ENCODE measurements at regions not wholly inside any gene's neighbourhood (a gene's known extent, or its start where the extent isn't known, plus 50 kb on each side); places are given as distances from the start of the nearest gene placed in this dataset.

GRCh38 chr11:122362381-122362780, 246.4 kb upstream of the BLID start:
- ATAC-seq (ENCODE audit: low read depth) (no peak), DNase-seq (no peak)
- H3K4me1 ChIP-seq (ENCODE audit: control insufficient read depth, insufficient read depth, low read length), result peaks cover 3% of the 10 kb centered on the region; the same call in 1 of the 2 replicates
- no TSS peak for BruUV-seq (replicated peaks)
- ChIA-PET CTCF (no interaction called here), POLR2A (ENCODE audit: unreplicated experiment) (no interaction called here)
- H3K36me3 ChIP-seq (ENCODE audit: control insufficient read depth, insufficient read depth, low read length), result peaks cover 9% of the 10 kb centered on the region
- H3K9me3 ChIP-seq (ENCODE audit: control insufficient read depth, insufficient read depth, low read length), result no peaks in the 10 kb centered on the region
- H2BK5ac ChIP-seq (ENCODE audit: low read depth, low read length, poor library complexity, severe bottlenecking), result no peak overlapping the region
- no peak overlapping the region for H3K4me2 ChIP-seq (ENCODE audit: low read depth, low read length)
- H3K27me3 ChIP-seq (ENCODE audit: control insufficient read depth, insufficient read depth, low read length), result no peaks in the 10 kb centered on the region
- intact Hi-C loops (cut with micrococcal nuclease) (no loop called here), in situ Hi-C loops (cut with MboI; ENCODE audit: low sequenced_read_pairs) (no loop called here), dilution Hi-C loops (cut with HindIII; ENCODE audit: low sequenced_read_pairs, unreplicated experiment) (no loop called here)
- no peak overlapping the region for H2BK15ac ChIP-seq (ENCODE audit: low read depth, low read length)
- H2AFZ ChIP-seq (replicated peaks; ENCODE audit: low read length, poor library complexity), result no peak overlapping the region
- H2BK20ac ChIP-seq (ENCODE audit: low read depth, low read length), result no peak overlapping the region
- no peak overlapping the region for H3K9ac ChIP-seq (ENCODE audit: low read depth, low read length)
- no peaks in the 10 kb centered on the region for H4K20me1 ChIP-seq (ENCODE audit: insufficient read depth, low read length)
- H3K9me1 ChIP-seq (ENCODE audit: insufficient read depth, low read length), result 0 out of 2 replicates have a peak, but pooled peaks cover 3% of the 10 kb centered on the region
- no peak overlapping the region for H3K14ac ChIP-seq (replicated peaks; ENCODE audit: low read depth, low read length)
- no CpG with 5 or more reads among the region's 2 CpGs for WGBS, 2 experiments (ENCODE audit: extremely low coverage in 2 of 2, insufficient read length in 1 of 2)
- H4K91ac ChIP-seq (ENCODE audit: insufficient read depth, low read depth, low read length), result no peak overlapping the region
- 0 out of 2 replicates have a peak overlapping the region, but pooled peaks have one; percentile 48 for H2AK5ac ChIP-seq (ENCODE audit: low read depth, low read length)
- H3K79me1 ChIP-seq (ENCODE audit: low read depth in 1 of 2, low read length in 2 of 2), result peaks cover 0 to 3% of the 10 kb centered on the region in 2 experiments; a peak in 1 of 4 replicates
- no peak overlapping the region for H2BK120ac ChIP-seq (ENCODE audit: low read depth, low read length)
- H3K4me3 ChIP-seq (ENCODE audit: insufficient read depth, low read depth, low read length), result no peak overlapping the region
- no peak overlapping the region for H3K27ac ChIP-seq (ENCODE audit: insufficient read depth, low read length)
- TF ChIP-seq USF2 (IDR thresholded peaks at IDR 0.05; ENCODE audit: low read depth, low read length) (no peak), CTCF (conservative IDR thresholded peaks at IDR 0.05; ENCODE audit: low read depth, low read length) (no peak), RFX5 (IDR thresholded peaks at IDR 0.05; ENCODE audit: low read depth, low read length) (no peak), NFE2L2 (IDR thresholded peaks at IDR 0.05; ENCODE audit: low read depth, low read length) (no peak), CEBPB (IDR thresholded peaks at IDR 0.05; ENCODE audit: low read depth, low read length) (no peak), RCOR1 (IDR thresholded peaks at IDR 0.05; ENCODE audit: insufficient replicate concordance, low read length) (no peak), CHD1 (IDR thresholded peaks at IDR 0.05; ENCODE audit: low read depth, low read length) (no peak), SMC3 (IDR thresholded peaks at IDR 0.05; ENCODE audit: low read depth, low read length) (no peak), ELK1 (IDR thresholded peaks at IDR 0.05; ENCODE audit: borderline replicate concordance, low read depth, low read length) (no peak), RAD21 (IDR thresholded peaks at IDR 0.05; ENCODE audit: low read length) (no peak), BHLHE40 (IDR thresholded peaks at IDR 0.05; ENCODE audit: low read depth, low read length) (no peak), MXI1 (IDR thresholded peaks at IDR 0.05; ENCODE audit: borderline replicate concordance, low read depth, low read length) (no peak), MAFK (IDR thresholded peaks at IDR 0.05; ENCODE audit: low read depth, low read length) (no peak)
- H3K56ac ChIP-seq (ENCODE audit: extremely low read depth, insufficient read depth, low read length), result no peak overlapping the region
- no peak overlapping the region for H3K4ac ChIP-seq (ENCODE audit: low read depth, low read length)
- H4K8ac ChIP-seq (ENCODE audit: low read depth in 2 of 2, low read length in 2 of 2), result no peak overlapping the region
- no peak overlapping the region for H2AK9ac ChIP-seq (replicated peaks; ENCODE audit: low read depth, low read length, poor library complexity)
- no peak overlapping the region for H4K5ac ChIP-seq (ENCODE audit: low read depth, low read length)
- no peak overlapping the region for H3K18ac ChIP-seq (ENCODE audit: low read depth, low read length)
- H3K23ac ChIP-seq (ENCODE audit: low read depth, low read length), result no peak overlapping the region
